Epithelial cell of esophagus (primary cell): ENCODE measurements at regions not wholly inside any gene's neighbourhood (a gene's known extent, or its start where the extent isn't known, plus 50 kb on each side); places are given as distances from the start of the nearest gene placed in this dataset.

Experiments used
- DNase-seq: peaks from one replicate; pipeline ENCODE4 v3.0.0; 2010; ENCODE audit warnings: low read depth
- H3K4me3 ChIP-seq: 2 replicates; pipeline ENCODE4 v1.5.1; 2011; ENCODE audit warnings: mild to moderate bottlenecking, low read length, control low read depth
- TF ChIP-seq, protein P1 (sequence below): IDR thresholded peaks from 2 replicates; pipeline ENCODE4 v1.5.1; 2011; ENCODE audit warnings: low read depth, mild to moderate bottlenecking, low read length, control low read depth, inconsistent platforms; ENCODE audit not compliant: insufficient read depth; ENCODE audit errors: missing control alignments

DNA sequence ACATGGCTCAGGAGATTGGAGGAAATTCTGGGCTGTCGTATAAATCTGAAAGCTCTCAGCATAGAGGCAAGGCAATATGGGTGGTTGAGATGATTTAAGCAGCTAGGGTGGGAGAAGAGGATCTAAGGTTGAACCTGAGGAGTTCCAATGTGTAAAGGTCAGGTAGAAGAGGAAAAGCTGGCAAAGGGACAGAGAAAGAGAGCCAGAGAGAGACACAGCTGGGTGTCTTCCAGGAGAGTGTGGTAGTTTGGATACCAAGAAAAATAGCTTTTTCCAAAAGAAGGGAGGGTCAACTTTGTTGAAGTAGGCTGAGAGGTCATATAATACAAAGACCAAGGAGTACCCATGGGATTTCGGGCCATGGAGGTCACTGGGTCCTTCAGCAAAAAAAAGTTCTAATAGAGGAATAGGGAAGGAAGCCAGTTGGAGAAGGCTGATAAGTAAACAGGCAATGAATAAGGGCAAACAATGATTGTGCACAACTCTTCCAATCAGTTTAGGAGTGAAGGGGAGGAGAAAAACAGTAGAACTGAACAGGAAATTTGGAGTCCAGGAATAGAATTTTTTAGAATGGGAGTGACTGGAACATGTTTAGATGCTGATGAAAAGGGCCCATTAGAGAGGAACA is 135.1 kb downstream of the QRSL1 start:
- no peak overlapping the region for H3K4me3 ChIP-seq
- DNase-seq: no peak
- TF ChIP-seq, protein P1, sequence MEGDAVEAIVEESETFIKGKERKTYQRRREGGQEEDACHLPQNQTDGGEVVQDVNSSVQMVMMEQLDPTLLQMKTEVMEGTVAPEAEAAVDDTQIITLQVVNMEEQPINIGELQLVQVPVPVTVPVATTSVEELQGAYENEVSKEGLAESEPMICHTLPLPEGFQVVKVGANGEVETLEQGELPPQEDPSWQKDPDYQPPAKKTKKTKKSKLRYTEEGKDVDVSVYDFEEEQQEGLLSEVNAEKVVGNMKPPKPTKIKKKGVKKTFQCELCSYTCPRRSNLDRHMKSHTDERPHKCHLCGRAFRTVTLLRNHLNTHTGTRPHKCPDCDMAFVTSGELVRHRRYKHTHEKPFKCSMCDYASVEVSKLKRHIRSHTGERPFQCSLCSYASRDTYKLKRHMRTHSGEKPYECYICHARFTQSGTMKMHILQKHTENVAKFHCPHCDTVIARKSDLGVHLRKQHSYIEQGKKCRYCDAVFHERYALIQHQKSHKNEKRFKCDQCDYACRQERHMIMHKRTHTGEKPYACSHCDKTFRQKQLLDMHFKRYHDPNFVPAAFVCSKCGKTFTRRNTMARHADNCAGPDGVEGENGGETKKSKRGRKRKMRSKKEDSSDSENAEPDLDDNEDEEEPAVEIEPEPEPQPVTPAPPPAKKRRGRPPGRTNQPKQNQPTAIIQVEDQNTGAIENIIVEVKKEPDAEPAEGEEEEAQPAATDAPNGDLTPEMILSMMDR: no peak

DNA sequence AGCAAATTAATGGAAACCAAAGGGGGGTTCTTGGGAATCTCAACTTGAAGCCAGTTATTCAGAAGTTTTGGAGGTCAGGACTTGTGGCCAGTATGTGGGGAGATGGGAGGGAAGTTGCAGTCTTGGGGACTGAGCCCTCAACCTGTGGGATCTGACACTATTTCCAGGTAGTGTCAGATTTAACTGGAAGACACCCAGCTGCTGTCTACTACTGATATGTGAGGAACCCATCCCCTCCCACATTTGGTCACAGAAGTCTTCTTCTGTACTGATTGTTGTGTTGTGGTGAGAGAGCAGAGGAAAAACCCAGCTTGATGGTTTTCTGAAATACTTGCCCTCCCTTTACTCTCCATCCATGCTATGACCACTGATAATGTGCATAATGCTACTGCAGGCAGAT is 134.0 kb downstream of the QRSL1 start:
- TF ChIP-seq, protein P1: no peak
- H3K4me3 ChIP-seq: no peak overlapping the region
- DNase-seq: no peak

DNA sequence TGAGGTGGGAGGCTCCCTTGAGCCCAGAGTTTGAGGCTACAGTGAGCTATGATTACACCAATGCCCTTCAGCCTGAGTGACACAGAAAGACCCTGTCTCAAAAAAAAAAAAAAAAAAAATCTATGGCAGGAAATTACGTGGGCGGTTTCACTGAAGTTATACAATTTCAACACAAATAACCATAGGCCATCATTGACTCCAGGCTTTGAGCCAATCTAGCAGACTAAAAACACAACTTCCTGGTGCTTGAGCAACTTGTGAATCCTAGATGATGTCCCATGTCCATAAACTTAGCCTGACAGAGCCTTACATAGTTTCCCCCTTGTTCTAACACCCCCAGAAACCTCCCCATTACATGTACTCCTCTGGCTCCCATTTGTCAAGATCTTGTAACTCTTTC is 131.8 kb downstream of the QRSL1 start:
- TF ChIP-seq, protein P1: no peak
- no peak overlapping the region for H3K4me3 ChIP-seq
- no peak for DNase-seq

DNA sequence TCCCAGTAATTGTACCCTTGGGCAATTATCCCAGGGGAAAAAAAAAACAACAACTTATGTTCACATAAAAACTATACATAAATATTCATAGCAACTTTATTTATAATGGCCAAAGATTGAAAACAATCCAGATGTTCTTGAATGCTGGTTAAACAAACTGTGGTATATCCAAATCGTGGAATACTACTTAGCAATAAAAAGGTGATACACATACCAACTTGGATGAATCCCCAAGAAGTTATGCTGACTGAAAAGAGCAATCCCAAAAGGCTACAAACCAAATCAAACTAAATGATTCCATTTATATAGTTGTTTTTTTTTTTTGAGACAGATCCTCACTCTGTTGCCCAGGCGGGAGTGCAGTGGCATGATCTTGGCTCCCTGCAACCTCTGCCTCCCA is 129.7 kb downstream of the QRSL1 start:
- TF ChIP-seq, protein P1: no peak
- DNase-seq: no peak
- no peak overlapping the region for H3K4me3 ChIP-seq

DNA sequence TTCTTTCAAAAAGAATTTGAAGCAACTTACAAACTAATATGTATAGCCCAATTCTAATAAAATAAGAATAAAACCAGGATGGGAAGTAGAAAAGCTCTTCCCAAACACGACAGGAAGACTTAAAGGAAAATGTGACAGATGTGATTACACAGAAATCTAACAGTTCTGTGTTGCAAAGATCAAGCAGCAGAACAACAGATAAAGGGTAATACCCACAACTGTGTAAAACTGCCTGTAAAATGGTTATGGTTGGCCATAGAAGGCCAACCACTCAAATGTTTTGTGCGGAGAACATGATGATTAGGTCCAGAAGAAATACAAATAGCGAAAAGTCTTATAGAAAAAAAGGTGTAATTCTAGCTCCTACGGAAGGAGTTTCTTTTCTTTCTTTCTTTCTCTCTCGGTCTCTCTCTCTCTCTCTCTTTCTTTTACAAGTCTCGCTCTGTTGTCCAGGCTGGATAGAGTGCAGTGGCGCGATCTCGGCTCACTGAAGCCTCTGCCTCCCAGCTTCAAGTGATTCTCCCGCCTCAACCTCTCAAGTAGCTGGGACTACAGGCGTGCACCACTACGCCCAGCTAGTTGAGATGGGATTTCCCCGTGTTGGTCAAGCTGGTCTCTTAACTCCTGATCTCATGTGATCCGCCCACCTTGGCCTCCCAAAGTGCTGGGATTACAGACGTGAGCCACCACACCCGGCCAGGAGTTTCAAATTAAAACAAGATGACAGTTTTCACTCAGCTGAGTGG is 128.5 kb downstream of the QRSL1 start:
- TF ChIP-seq, protein P1: no peak
- no peak for DNase-seq
- H3K4me3 ChIP-seq: no peak overlapping the region

DNA sequence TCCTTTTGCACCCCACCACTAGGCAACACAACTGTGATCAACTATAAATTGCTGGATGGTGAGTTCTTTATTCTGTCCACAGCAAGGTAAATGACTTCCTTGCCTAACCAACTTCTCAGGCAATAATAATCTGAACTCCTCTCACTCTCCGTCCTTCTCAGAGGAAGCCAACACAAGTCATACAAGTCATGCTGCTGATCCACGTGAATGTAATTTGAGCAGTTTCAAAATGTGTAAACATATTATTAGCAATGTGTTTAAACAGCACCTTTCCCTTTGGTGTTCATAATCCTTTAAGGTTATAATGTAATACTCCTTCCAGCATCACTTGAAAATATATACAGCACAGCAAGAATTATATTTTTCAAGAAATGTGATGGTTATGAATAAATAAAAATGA is 127.9 kb downstream of the QRSL1 start:
- peak; percentile 83 for DNase-seq
- H3K4me3 ChIP-seq: no peak overlapping the region
- TF ChIP-seq, protein P1: no peak

DNA sequence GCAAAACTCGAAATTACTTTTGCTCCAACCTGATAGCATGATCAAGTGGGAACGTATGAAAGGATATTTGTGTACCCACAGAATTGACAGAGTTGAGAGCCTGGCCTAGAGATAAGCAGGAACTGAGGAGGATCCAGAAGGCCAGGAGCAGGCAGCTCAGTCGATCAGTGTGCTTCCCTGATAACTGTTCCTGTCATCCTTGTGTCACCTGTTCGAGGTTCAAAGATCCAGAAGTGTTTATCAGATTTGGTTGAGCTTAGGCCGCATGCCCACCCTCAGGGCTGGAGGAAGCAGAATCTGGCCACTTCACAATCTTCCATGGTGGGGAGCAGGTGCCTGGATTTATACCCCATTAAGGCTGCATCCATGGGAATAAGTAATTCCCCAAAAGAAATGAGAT is 124.8 kb downstream of the QRSL1 start:
- H3K4me3 ChIP-seq: no peak overlapping the region
- TF ChIP-seq, protein P1: no peak
- DNase-seq: no peak
